Esophagus squamous epithelium (tissue), 5 donors: ENCODE measurements at regions not wholly inside any gene's neighbourhood (a gene's known extent, or its start where the extent isn't known, plus 50 kb on each side); places are given as distances from the start of the nearest gene placed in this dataset.
A peak's percentile ranks its signal among the peaks of the same experiment; 100 is the strongest.

Source experiments
- DNase-seq: peaks from one replicate; lab custom pipeline; 2025; lab: John Stamatoyannopoulos, UW
- H3K27ac ChIP-seq, 4 donors: fragments of 200-600 bp; sonication (generic); one replicate each; pipeline ENCODE4 v1.5.1; 2016 to 2019; ENCODE audit warnings: mild to moderate bottlenecking in 1 of 4
- H3K27me3 ChIP-seq, 4 donors: fragments of 200-600 bp; sonication (generic); 1 replicate in 3 of 4; 2 replicates in 1 of 4; pipeline versions ENCODE4 v1.5.1 to v1.6.0; 2017 to 2021; ENCODE audit warnings: antibody characterized with exemption in 1 of 4
- H3K36me3 ChIP-seq, 3 donors: fragments of 200-600 bp; sonication (generic); one replicate each; pipeline ENCODE4 v1.5.1; 2016 to 2019
- H3K4me1 ChIP-seq, 3 donors: fragments of 200-600 bp; sonication (generic); one replicate each; pipeline ENCODE4 v1.5.1; 2017 to 2019
- H3K4me3 ChIP-seq, 4 donors: fragments of 200-600 bp; sonication (generic); 1 replicate in 3 of 4; 2 replicates in 1 of 4; pipeline ENCODE4 v1.5.1; 2016 to 2019; ENCODE audit warnings: mild to moderate bottlenecking in 2 of 4, moderate library complexity in 1 of 4
- H3K9me3 ChIP-seq, 3 donors: fragments of 200-600 bp; sonication (generic); one replicate each; pipeline ENCODE4 v1.5.1; 2016 to 2019
- POLR2A ChIP-seq, 4 donors: fragments of 450-650 bp; IDR thresholded peaks; one replicate each; pipeline ENCODE4 v1.6.1; 2017; ENCODE audit warnings: antibody characterized with exemption in 4 of 4, mild to moderate bottlenecking in 4 of 4, moderate library complexity in 3 of 4
- WGBS, 2 donors: methylation state at CpG; one replicate each; pipeline ENCODE4 v1.1.5; 2018; 5-methylcytosine and 5-hydroxymethylcytosine counted together
- intact Hi-C: fragments of 100-400 bp; cut with DNase I; formaldehyde crosslinking; loops from one replicate; pipeline ENCODE4 v1.15.0; 2022
- TF ChIP-seq, protein P1 (sequence below), 6 experiments: fragments of 450-650 bp in 4 of 6; fragments of 200-600 bp in 2 of 6; sonication (generic) in 2 of 6; IDR thresholded peaks; one replicate each; pipeline ENCODE4 v1.5.1; 2016 to 2019; ENCODE audit warnings: antibody characterized with exemption in 6 of 6, mild to moderate bottlenecking in 4 of 6, moderate library complexity in 4 of 6
- donor health status: DM: yes; HTN: yes; CAD: no.

DNA sequence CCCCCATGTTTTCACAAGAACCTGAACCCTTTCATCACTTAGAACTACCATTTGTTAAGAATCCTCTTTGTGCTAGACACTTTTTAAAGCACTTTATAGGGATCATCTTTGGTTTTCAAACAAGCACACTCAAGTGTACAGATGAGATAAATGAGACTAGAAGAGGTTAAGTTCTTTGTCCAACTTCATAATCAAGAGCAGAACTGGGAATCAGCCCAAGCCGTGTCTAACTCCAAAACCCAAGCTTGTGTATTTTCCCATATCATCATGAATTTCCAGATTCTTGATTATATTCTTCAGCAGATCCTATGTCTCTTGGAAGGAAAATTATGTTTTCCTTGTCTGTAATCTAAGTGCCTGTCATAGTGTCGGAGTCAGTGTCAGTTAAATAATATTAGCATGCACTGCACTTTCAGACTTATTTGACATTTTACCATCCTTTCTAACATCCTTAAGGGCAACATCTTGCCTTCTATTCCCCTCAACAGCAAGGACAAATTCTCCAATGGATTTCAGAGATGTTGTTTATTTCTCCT, 123.0 kb upstream of the SETBP1 start:
- TF ChIP-seq POLR2A (IDR thresholded peaks at IDR 0.05): no peak
- TF ChIP-seq, protein P1, sequence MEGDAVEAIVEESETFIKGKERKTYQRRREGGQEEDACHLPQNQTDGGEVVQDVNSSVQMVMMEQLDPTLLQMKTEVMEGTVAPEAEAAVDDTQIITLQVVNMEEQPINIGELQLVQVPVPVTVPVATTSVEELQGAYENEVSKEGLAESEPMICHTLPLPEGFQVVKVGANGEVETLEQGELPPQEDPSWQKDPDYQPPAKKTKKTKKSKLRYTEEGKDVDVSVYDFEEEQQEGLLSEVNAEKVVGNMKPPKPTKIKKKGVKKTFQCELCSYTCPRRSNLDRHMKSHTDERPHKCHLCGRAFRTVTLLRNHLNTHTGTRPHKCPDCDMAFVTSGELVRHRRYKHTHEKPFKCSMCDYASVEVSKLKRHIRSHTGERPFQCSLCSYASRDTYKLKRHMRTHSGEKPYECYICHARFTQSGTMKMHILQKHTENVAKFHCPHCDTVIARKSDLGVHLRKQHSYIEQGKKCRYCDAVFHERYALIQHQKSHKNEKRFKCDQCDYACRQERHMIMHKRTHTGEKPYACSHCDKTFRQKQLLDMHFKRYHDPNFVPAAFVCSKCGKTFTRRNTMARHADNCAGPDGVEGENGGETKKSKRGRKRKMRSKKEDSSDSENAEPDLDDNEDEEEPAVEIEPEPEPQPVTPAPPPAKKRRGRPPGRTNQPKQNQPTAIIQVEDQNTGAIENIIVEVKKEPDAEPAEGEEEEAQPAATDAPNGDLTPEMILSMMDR (IDR thresholded peaks at IDR 0.05): no peak
- Histone ChIP-seq H3K4me1 (no peaks in the 10 kb centered on the region), H3K9me3 (no peaks in the 10 kb centered on the region), H3K27ac (no peak overlapping the region), H3K36me3 (no peaks in the 10 kb centered on the region), H3K4me3 (no peak overlapping the region), H3K27me3 (no peaks in the 10 kb centered on the region)
- intact Hi-C loops: no loop called here
- 62 to 71% methylated on average over 2 of the region's 2 CpGs for WGBS, 2 donors
- no peak for DNase-seq

DNA sequence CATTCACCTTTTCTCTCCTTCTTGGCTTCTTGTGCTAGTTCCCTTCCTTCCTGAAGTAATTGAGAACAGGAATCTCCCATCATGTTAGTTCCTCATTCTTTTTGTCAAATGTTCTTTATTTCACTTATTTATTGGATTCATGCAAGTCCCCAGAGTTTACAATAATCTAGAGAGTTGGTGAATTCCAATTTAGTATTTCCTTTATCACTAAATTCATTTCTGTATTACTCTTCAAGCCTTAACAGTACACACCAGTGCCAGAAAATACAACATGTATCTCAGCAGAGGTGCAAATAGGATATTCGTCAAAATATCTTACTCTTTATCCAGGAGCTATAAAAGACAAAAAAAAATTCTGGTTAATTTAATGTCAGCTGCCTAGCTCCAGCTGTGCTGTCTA, 121.9 kb upstream of the SETBP1 start:
- no peak overlapping the region for H3K4me3 ChIP-seq
- DNase-seq: no peak
- no peaks in the 10 kb centered on the region for H3K9me3 ChIP-seq
- no peak for TF ChIP-seq POLR2A (IDR thresholded peaks at IDR 0.05)
- H3K4me1 ChIP-seq: no peaks in the 10 kb centered on the region
- H3K36me3 ChIP-seq: no peaks in the 10 kb centered on the region
- no peaks in the 10 kb centered on the region for H3K27me3 ChIP-seq
- H3K27ac ChIP-seq: no peak overlapping the region
- intact Hi-C loops: no loop called here
- 82 to 85% methylated on average over 1 of the region's 1 CpG for WGBS, 2 donors

DNA sequence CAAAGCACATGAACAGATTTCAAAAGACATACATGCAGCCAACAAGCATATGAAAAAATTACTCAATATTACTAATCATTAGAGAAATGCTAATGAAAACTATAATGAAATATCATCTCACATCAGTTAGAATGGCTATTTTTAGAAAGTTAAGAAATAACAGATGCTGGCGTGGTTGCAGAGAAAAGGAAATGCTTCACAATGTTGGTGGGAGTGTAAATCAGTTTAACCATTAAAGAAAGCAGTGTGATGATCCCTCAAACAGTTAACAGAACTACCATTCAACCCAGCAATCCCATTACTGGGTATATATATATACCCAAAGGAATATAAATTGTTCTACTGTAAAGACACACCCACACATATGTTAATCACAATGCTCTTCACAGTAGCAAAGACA, 117.7 kb upstream of the SETBP1 start:
- intact Hi-C loops: no loop called here
- Histone ChIP-seq H3K36me3 (no peaks in the 10 kb centered on the region), H3K9me3 (no peaks in the 10 kb centered on the region), H3K4me3 (no peak overlapping the region), H3K27ac (no peak overlapping the region), H3K27me3 (no peaks in the 10 kb centered on the region), H3K4me1 (peaks cover 0 to 1% (median 0%) of the 10 kb centered on the region in 3 donors)
- no peak for DNase-seq
- TF ChIP-seq POLR2A (IDR thresholded peaks at IDR 0.05): no peak
- TF ChIP-seq, protein P1 (IDR thresholded peaks at IDR 0.05): no peak
- 57 to 62% methylated on average over 1 of the region's 1 CpG for WGBS, 2 donors

DNA sequence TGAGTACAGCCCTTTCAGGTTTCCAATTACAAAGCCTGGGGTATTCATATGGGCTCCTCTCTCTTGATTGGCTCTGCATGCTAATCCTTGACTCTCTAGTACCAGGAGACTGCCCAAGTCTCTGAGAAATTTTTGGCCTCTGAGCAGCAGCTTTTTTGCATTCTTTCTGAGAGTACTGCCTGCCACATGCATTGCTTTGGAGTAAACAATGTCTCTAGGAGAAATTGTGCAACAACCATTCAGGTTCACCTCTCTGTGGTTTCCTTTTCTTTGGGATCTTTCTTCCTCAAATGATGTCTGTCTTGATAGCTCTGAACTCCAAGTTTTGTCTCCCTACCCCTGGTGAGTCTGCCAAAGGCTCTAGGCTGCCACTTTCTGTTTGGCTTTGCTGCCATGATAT, 115.8 kb upstream of the SETBP1 start:
- Histone ChIP-seq H3K4me1 (peaks cover 0 to 8% (median 0%) of the 10 kb centered on the region in 3 donors), H3K27ac (no peak overlapping the region), H3K9me3 (no peaks in the 10 kb centered on the region), H3K27me3 (no peaks in the 10 kb centered on the region), H3K4me3 (no peak overlapping the region), H3K36me3 (no peaks in the 10 kb centered on the region)
- TF ChIP-seq POLR2A (IDR thresholded peaks at IDR 0.05): no peak
- TF ChIP-seq, protein P1 (IDR thresholded peaks at IDR 0.05): peak in 1 of 6 experiments; percentile 3
- no peak for DNase-seq
- intact Hi-C loops: no loop called here

DNA sequence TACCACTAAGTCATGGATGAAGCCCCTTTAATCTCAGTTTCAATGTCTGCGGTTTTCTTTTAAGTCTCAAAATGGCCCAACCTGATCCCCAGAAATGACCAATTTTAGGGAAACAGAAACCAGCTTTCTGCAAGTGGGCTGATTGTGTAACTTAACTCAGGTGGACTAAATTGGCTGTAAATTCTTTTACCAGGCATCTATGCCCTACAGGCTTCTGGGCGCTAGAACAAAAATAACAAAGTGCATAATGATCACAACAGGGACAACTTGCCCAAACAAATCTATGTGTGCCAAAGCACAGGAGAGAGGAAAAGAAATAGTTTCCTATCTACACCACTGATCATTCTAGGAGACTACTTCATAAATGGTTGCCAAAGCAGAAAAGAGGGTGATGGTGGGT, 112.3 kb upstream of the SETBP1 start:
- Histone ChIP-seq H3K9me3 (no peaks in the 10 kb centered on the region), H3K4me3 (no peak overlapping the region), H3K4me1 (peaks cover 0 to 8% (median 0%) of the 10 kb centered on the region in 3 donors), H3K27me3 (no peaks in the 10 kb centered on the region), H3K27ac (no peak overlapping the region), H3K36me3 (no peaks in the 10 kb centered on the region)
- DNase-seq: no peak
- 57 to 78% methylated on average over 2 of the region's 2 CpGs for WGBS, 2 donors
- TF ChIP-seq POLR2A (IDR thresholded peaks at IDR 0.05): no peak
- TF ChIP-seq, protein P1 (IDR thresholded peaks at IDR 0.05): no peak
- intact Hi-C loops: no loop called here

DNA sequence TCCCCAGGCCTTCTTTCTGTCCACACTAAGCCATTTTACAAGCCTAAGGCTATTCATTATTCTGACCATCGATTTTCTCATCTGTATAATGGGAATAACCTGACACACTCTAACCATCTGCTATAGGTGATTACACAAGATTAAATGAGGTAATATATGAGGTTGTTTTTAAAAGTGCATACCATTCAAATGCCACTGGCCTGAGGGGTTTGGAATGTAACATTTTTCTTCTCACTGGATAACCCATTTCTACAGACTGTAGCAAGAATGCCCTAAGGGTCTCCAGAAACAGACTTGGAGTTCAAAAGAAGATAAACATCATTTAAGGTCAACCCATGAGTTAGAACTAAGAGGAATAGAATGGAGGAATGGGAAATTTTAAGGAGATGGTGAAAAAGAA, 111.7 kb upstream of the SETBP1 start:
- WGBS, 2 donors: 81 to 84% methylated on average over 1 of the region's 1 CpG
- TF ChIP-seq POLR2A (IDR thresholded peaks at IDR 0.05): no peak
- TF ChIP-seq, protein P1 (IDR thresholded peaks at IDR 0.05): no peak
- DNase-seq: no peak
- Histone ChIP-seq H3K9me3 (no peaks in the 10 kb centered on the region), H3K27me3 (no peaks in the 10 kb centered on the region), H3K4me1 (peaks cover 0 to 8% (median 0%) of the 10 kb centered on the region in 3 donors), H3K4me3 (no peak overlapping the region), H3K27ac (no peak overlapping the region), H3K36me3 (no peaks in the 10 kb centered on the region)
- intact Hi-C loops: no loop called here
